Fibroblast of skin of abdomen (primary cell): ENCODE measurements at regions not wholly inside any gene's neighbourhood (a gene's known extent, or its start where the extent isn't known, plus 50 kb on each side); places are given as distances from the start of the nearest gene placed in this dataset.

ENCODE experiments used
- DNase-seq: peaks from one replicate; pipeline ENCODE4 v3.0.0-alpha.2; 2013

- no peak for DNase-seq
These were observed 578.6 kb upstream of the CDH5 start for GRCh38 chr16:65787921-65788320.

DNA sequence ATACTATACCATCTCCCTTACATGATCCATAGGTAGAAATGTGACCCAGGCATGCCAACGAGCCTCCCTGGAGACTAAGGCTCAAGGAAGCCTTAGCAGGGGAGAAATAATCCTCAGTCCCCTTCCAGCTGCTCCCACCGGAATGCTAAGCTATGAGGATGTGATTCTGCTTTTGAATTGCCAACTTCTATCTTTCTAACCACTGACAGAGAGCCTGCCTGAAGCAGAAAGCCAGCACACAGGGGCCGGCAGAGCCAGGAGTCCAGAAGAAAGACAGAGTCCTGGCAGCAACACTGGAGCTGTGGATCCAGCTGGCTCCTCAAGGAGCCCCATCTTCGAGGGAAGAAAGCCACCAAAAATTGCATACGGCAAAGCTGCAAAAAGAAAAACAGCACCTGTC is 579.6 kb upstream of the CDH5 start:
- no peak for DNase-seq

- DNase-seq, result no peak
These were observed 582.6 kb upstream of the CDH5 start for GRCh38 chr16:65783709-65784474.

DNA sequence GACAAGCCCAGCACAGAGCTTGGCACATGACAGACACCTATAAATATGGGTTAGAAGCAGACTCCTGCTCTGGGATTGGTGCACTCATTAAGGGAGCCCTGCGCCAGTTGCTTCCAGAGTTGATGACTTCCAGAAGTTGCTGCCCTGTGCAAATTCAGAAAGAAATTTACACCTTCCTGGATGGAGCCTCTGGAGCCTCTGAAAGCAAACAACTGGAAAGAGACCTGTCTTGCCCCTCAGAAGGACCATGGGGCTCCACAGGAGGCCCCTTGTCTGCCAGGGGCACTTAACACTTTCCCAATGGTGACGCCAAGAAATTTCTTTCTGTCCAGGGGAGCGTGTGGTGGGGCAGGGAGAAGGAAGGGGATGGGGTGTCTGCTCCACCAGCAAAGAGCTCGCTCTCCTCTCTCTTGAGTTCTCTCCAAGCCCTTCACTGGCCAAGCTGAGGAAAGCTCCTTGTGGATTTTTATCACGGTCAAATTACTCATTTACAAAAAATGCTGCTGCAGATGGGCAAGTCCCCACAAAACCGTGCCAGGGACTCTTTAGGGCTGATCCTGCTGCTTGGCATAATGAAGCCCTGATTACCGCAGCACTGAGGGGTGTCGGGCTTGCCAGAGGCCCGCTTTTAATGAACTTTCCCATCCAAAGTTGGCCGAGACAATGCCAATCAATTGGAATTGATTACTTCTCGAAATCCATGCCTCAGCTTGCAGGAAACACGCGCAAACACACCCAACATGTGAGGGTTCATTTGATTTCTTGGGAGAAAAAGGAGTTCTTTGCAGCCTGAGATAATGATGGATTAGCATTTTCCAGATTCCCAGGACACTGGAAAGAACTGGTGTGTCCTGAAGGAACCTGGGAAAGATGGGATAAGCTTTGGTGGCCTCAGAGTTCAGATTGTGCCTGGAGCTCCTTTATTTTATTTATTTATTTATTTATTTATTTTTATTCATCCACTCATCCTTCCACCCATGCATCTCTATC is 583.6 kb upstream of the CDH5 start:
- DNase-seq, result peak; percentile 88

DNA sequence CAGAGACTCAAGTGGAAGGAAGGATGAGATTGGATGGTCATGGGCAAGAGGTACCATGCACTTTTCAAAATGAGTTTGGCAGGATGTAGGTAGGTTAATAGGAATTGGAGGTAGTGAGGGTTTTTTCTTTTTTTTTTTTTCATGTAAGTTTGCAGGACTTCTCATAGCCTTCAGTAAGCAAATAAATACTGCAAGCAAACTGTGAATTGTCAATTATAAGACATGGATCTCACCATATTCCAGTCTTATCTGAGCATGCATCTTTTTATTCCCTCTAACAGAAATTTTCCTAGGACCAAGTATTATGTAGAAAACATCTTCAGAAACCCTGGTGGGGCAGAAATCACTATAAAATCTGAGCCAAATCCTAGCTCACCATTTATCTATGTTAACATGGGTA is 584.6 kb upstream of the CDH5 start:
- DNase-seq, result no peak

DNA sequence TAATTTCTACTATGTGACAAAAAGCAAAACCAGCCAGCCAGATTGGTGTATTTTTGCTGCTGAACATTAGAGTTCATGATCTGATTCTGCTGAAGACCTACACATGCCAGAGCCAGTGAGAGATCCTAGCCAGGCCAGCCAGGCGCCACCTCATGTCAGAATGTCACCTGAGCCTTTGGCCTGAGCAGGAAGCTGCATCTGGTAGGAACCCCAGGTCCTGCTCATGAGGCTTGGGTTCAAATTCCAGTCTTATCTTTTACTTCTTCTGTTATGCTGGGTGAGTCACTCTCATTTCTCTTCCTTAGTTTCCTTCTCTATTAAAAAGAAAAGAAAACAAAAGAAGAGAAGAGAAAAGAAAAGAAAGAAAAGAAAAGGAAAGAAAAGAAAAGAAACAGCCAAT is 585.1 kb upstream of the CDH5 start:
- DNase-seq, result no peak

GRCh38 chr16:65779201-65779600 is 587.3 kb upstream of the CDH5 start:
- DNase-seq, result no peak

DNA sequence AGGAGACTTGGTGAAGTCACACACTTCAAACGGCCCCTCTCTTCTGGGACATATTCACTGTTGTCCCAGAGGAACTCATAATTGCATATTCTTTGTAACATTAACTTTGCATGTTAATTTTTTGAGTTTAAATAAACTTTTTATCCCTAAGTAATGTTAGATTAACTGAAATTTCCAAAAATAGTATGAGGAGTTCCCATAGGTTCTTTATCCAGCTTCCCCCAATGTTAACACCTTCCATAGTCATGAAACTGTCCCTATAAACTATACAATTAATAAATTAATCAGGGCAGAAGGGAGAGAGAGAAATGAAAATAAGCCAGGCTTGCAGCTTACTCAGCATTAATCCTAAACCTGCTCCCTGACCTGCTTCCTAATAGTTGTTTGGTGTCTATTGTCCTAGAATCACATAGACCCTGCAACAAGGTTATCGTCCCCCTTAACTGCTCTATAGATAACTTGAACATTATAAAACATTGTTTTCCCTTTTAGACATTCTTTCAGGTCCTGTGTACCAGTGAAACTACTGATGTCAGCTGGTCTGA is 589.8 kb upstream of the CDH5 start:
- no peak for DNase-seq

GRCh38 chr16:65775829-65776228 is 590.7 kb upstream of the CDH5 start:
- no peak for DNase-seq

DNA sequence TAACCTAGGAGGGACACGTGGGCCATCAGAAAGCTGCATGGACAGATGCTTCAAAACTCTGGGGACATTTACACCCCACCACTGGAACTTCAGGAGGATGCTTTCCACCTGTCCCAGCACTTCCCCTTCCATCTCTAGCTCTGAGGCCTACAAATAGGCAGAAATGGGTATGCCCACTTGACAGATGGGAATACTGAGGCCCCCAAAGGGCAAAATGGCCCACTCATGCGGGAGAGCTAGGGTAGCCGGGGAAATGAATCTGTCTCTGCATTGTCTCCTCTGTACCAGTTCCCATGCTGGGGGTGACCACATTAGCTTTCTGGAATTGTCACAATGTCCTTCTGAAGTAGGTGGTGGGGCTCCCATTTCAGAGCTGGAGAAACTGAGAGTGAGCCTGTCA is 592.1 kb upstream of the CDH5 start:
- no peak for DNase-seq

GRCh38 chr16:65773301-65773874 is 593.1 kb upstream of the CDH5 start:
- no peak for DNase-seq

DNA sequence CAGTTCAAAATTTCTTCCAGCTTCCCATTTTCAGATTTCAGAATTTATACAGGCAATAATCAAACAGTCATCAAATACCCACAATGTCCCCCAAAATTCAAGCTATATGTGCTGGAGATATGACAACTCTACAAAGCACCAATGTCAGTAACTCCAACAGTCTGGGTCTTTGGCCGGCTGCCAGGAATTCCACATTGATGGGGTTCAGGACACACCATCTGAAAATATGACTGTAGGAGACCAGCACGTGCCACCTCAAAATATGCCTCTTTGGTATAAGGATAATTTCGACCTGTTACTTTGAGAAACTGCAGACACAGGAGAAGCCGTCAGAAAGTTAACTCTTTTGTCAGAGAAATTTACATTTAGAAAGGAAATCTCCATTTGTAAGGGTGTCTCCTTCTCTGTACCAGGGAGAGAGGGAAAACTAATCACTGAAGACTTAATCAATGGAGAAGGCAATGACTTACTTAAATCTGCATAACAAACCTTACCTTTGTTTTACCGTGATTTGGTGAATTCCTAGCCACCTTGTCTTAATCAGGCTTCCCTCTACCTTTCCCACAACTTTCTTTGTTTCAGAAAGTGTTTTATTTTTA is 594.3 kb upstream of the CDH5 start:
- DNase-seq, result no peak

DNA sequence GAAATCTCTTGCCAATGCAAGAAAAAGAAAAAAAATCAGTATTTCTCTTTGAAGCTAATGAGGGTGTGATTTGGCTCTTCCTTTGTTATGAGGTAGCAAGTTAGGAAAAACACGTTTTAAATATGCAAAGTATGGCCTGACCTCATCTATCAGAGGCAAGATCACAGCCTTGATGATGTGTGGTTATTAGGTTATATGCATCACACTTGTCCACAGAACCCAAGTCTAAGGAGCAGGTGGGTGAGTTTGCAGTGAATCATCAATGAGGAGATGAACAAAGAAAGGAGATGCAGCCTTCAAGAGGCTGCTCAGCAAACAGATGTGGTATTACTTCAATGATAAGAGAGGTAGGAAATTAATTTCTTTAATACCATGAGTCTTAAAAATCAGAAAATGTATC is 594.8 kb upstream of the CDH5 start:
- peak; percentile 28 for DNase-seq

- DNase-seq, result no peak
These were observed 595.7 kb upstream of the CDH5 start for GRCh38 chr16:65770752-65771151.

DNA sequence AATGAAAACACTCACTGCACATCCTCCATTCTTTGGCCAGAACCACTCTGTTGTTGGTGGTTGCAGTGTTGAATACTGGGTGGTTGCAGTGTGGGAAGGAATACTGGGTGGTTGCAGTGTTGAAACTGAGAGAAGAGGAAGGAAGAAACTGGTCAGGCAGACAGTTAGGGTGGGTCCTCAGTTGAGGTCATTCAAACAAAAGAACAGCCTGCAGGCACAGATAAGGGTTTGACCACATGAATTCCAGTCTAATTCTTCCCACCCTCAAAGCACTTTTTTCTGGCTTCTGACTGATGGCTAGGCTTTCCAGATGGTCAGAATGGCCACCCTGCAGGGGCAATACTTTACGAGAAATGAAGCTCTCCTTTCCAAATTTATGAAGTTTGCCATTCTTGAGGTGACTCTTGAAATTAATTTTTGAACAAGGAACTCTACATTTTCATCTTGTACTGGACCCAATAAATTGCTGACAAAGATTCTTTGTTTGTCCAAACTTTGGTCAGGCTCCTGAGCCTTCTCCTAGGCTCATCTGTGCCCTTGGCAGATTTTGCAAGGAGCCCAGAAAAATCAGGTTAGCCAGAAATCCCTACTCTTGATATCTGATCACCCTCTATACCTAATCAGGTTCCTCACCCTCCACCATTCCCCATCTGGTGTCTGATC is 596.6 kb upstream of the CDH5 start:
- no peak for DNase-seq

DNA sequence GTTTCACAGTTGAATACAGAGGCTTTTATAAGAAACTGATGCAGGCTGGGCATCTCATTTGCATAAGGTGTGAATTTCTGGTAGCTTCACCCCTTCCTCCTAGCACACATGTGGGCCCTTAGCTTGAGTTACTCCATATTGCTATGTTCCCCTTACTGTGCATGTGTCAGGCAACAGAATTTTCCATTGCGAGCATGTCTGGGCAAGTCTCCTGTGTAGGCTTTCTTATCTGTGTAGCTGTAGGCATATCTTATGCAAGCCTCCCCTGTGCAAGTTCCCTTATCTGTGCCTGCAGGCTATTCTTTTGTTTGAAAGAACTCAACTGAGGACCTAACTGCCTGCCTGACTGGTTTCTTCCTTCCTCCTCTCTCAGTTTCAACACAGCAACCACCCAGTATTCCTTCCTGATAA is 597.4 kb upstream of the CDH5 start:
- no peak for DNase-seq

DNA sequence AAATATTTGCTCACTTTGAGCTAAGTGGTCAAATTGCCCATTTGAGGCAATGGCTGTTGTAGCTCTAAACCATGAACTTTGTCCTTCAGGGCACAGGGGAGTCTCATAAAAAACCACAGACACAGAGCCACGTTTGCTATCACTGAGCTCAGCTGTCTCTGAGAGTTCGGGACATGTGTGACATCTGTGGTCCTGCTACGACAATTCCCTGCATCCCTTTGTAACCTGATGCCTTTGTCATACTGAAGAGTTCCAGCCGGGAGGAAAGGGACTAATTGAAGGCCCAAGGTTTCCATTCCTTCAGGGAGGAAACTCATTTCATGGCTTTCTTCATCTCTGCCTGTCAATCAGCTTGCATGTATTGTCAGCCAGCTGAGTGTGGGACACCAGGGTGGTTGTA is 599.4 kb upstream of the CDH5 start:
- no peak for DNase-seq

DNA sequence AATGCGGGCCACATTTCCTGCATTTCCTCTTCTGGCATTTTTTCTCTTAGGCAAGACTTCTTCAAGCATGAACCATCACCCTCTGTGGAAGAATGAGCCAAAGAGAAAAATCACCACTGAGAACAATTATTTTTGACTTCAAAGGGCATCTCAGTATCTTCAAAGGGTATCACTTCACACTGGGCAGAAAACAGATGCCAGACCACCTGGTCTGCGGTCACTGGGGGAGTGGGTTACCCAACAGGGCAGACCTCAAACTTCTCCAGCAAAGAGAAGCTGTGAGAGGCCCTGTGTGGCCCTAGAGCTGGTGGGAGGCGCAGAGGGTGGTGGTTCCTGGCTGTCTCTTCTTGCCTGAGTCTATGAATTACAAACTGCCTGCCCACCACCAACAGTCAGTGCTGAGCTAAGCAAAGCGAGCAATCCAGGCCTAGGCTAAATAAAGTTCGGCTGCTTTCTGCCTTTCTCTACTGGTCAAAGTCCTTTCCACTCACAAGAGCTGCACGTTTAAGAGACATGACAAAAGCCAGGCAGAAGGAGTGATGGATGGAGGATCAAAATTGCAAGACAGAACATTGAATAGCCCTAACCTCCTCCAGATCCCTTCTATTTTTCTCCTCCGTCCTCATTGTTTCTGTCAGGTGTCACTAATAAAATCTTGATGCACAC is 602.7 kb upstream of the CDH5 start:
- no peak for DNase-seq

- no peak for DNase-seq
These were observed 605.6 kb upstream of the CDH5 start for GRCh38 chr16:65760874-65761273.

DNA sequence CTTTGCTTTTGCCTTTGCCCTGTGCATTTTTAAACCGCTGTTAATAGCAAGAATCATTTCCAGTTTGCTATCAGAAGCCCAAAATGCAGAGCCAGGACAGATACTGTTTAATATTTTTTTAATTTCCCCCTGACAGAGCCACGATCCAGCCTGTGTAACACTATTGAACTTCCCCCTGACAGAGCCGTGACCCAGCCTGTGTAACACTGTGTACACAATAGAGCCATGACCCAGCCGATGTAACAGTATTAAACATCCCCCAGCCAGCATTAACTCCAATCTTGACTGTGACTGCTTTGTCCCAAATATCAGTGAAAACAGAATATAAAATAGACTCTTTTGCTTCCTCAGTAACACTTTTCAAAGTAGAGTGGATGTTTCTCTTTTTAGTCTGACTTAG is 607.9 kb upstream of the CDH5 start:
- no peak for DNase-seq

GRCh38 chr16:65757064-65757463 is 609.4 kb upstream of the CDH5 start:
- peak; percentile 6 for DNase-seq

DNA sequence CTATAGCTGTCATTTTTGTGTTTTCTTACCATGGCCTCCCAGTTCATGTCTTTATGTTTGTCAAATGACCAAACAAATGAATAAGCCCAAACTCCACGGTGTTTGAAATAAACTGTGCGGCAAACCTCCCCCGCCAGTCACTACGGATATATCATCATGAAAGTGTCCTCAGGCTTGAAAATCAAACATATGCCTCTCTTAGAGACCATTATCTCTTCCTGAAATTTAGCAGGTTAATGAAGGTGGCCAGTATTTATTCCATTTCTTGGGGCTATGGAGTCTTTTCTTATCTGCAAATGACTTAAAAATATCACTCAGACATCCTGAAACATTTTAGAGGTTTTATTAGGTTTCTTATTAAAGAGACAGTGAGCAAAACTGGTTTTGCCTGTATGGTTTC is 610.3 kb upstream of the CDH5 start:
- DNase-seq, result no peak
